ENCODE measurements at regions not wholly inside any gene's neighbourhood (a gene's known extent, or its start where the extent isn't known, plus 50 kb on each side); places are given as distances from the start of the nearest gene placed in this dataset.
"Not testable (repeated sequence)": the region's sequence is repeated elsewhere in the genome, so short reads cannot be mapped to it uniquely, and the experiment has no call there.

DNA sequence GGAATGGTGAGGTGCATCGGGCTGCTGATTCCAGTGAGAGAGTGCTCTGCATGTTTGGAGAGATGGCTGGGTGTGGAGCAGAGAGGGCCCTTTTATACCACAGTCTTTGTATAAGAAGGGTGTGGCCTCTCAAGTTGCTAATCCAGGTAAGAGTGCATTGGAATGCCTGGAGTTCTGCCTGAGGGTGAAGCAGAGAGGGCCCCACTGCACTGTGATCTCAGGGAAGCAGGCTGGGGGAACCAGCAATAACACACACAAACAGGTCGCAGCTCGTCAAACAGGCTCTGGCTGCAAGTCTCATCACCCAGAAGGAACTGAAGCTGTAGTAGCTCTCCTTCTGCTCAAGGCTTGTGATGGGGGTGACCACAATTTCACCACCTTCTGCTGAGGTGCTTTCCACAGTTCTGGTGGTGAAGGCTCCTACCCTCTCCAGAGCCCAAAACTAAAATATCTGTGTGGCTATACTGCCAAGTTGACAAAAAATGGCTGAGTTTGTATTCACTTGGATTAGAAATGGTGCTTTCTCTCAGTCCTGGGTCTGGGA, 687.4 kb upstream of the HS3ST1 start:
- no peak for DNase-seq (ENCODE audit: low read depth)

DNA sequence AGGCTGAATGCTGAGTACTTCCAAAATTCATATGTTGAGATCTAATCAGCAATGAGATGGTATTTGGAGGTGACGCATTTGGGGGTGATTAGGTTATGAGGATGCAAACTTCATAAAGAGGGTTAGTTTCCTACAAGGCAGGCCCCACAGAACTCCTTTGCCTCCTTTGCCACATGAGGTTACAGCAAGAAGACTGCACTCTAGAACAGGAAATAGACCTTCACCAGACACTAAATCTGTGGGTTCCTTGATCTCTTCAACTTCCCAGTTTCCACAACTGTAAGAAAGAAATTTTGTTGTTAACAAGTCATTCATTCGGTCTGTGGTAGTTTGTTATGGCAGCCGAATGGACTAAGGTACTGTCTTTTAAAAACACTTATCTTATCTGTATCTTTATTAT, 681.9 kb upstream of the HS3ST1 start:
- no peak for DNase-seq (ENCODE audit: low read depth)

DNA sequence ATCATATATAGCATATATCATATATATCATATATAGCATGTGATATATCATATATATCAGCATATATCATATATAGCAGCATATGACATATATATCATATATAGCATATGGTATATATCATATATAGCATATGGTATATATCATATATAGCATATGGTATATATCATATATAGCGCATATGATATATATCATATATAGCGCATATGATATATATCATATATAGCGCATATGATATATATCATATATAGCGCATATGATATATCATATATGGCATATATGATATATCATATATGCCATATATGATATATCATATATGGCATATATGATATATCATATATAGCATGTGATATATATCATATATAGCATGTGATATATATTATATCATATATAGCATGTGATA, 680.4 kb upstream of the HS3ST1 start:
- not testable (repeated sequence) for DNase-seq (ENCODE audit: low read depth)

DNA sequence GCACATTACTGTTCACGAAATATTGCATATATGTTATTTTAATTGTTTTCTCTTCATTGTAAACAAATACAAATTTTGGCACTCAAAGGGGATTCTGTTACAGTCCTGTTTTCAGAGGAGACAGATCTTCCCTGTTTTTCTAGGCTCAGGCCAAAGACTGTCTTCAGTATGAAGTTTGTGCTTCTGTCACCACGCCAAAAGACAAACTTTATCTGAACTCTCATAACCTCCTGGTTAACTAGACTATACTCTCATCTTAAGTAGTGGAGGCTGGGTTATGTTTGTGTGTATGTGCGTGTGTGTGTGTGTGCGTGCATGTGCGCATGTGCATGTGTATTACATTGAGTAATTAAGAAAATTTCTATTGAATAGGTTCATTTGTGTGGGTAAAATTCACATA, 676.8 kb upstream of the HS3ST1 start:
- no peak for DNase-seq (ENCODE audit: low read depth)

- DNase-seq (ENCODE audit: low read depth) = not testable (repeated sequence)
Measured at GRCh38 chr4:12089920-12090319, 661.2 kb upstream of the HS3ST1 start.

DNA sequence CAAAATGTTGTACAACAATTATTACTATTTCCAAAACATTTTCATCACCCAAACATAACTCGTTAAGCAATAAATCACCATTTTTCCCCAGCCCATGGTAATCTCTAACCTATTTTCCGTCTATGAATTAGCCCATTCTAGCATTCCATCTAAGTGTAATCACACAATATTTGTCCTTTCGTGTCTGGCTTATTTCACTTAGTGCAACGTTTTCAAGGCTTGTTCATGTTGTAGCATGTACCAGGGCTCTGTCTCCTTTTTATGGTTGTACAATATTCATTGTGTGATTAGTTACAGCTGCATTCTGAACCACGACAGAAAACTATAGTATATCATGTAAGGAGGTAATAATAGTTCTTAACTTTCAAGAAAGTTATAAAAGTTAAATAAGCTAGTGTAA, 656.0 kb upstream of the HS3ST1 start:
- no peak for DNase-seq (ENCODE audit: low read depth)

DNA sequence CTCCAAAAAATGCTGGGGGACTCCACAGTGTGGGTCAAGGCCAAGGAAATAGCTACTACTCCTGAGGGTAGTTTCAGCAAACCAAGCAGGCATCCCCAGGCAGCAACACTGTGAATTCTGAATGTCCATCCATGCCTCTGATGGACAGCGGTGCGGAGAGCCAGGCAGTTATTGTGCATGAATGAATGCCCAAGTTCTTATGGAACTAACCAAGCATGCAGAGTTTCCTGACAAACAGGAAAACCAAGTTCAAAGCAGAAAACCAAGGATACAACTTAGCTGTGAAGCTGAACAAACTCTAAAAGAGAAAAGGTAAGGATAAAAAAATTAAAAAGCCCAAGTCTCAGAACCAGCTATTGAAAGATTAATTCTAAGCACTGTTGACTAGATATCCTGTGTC, 642.6 kb upstream of the HS3ST1 start:
- DNase-seq (ENCODE audit: low read depth) = no peak

DNA sequence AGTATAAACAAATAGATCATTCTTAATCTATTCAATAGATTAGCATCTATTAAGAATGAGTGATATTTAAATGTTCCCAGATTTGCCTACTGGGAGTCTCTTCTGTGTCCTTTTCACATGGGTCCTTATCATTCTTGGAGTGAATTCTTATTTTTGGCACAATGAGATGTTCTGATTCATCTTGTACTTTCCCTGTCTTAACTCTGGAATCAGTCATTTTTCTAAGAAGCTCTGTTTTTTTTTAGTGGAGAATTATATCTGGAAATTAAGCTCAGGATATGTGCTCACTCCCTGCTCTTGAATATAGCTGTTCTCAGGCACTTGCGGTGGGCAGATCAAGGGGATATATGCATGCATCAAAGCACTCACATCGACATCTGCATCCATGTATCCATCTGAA, 625.3 kb upstream of the HS3ST1 start:
- DNase-seq (ENCODE audit: low read depth) = no peak

DNA sequence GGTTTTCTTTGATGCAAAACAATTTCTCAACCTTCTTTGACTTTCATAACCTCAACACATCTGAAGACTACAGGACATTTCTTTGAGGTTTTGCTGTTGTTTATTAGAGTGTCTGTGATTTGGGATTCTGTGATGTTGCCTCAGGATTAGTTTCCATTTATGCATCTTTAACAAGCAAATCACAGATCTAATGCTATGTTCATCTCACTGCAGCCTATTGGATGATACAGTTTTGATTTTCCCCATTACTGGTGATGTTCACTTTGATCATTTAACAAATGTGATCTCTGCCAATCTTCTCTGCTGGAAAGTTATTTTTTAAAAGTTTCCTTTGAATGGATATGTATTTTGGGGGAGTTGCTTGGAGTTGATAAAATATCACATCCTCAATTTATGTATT, 624.9 kb upstream of the HS3ST1 start:
- no peak for DNase-seq (ENCODE audit: low read depth)

- no peak for DNase-seq (ENCODE audit: low read depth)
Measured at GRCh38 chr4:12050357-12050756, 621.7 kb upstream of the HS3ST1 start.

DNA sequence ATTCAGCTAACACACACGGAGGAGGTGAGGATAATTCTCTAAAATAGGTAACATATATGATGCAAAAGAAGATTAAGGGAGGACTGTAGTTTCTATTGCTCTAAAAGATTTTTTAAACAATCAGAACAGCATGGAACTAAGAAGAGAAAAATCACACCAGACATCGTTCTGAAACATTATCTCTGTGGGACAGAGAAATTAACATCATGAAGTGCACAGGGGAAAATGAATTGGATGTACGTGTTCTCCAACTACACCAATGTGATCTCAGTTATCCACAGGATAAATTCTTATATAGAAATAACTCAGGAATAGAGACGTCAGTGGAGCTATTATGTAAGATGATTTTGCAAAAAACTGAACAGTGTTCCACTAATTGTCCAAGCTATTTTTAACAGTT, 614.1 kb upstream of the HS3ST1 start:
- no peak for DNase-seq (ENCODE audit: low read depth)

DNA sequence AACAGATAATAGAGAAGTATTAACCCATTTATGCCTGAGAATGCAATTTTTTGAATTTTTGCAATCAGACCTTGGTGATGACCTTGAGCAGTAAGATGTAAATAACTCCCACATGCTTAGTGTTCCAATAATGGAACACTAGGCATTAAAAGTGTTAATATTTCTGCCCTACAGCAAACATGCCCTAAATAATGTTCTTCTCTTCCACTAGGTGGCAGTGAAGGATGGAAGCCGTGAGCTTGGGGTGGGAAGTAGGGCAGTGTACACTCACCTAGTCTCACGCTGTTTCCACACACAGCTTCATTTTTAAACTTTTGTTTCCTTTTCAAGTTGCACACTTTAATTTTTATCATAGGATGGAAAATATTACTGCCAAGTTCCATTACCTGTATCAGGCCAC, 613.1 kb upstream of the HS3ST1 start:
- no peak for DNase-seq (ENCODE audit: low read depth)

- no peak for DNase-seq (ENCODE audit: low read depth)
Measured at GRCh38 chr4:12036450-12036849, 607.8 kb upstream of the HS3ST1 start.

DNA sequence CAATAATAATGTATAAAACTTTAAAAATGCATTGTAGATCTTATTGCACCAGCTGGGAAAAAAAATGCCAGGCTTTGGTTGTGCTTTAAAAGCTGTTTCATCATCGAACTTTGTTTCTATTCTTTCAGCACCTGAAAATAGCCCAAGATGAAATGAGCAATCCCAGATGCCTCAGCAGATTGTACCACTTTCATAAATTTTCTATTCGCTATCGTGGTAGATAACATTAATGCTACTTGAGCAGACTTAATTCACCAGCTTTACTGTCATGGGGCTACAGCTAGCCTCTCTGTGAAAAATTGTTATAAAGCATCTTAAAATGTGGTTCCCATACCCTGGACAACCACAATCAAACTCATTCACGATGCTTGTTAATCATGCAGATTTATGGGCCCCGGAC, 599.6 kb upstream of the HS3ST1 start:
- no peak for DNase-seq (ENCODE audit: low read depth)

GRCh38 chr4:12022409-12022808, 593.7 kb upstream of the HS3ST1 start:
- no peak for DNase-seq (ENCODE audit: low read depth)

DNA sequence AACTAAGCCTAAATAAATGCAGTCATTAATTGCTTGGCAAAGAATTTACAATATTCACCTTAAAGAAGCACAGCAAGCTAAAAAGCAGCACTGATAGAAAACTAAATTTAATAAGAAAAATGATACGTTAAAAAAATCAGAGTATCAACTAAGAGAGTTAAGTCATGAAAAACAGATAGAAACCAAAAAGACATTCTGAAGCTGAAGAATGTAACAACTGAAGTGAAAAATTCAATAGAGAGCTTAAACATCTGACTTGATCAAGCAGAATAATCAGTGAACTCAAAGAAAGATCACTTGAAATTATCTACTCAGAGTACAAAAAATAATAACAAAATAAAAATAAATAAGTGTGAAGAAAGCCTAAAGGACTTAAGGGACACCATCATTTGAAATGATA, 588.0 kb upstream of the HS3ST1 start:
- DNase-seq (ENCODE audit: low read depth) = no peak

DNA sequence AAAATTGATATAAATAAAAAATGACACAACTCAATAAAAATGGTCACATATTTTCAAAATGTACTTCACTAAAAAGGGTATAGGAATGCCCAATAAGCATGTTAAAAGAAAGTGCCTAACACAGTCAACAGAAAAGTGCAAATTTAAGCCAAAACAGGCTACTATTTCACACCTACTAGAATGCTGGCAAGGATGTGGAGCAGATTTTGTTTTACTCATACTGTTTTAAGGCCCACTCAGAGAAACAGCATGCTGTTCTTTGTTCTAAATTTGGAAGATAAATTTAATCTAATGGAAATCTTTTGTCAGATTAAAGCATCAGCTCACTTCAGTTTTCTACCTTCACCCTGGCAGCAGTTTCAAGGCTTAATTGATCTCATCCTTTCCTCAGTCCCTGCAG, 576.8 kb upstream of the HS3ST1 start:
- DNase-seq (ENCODE audit: low read depth) = no peak

DNA sequence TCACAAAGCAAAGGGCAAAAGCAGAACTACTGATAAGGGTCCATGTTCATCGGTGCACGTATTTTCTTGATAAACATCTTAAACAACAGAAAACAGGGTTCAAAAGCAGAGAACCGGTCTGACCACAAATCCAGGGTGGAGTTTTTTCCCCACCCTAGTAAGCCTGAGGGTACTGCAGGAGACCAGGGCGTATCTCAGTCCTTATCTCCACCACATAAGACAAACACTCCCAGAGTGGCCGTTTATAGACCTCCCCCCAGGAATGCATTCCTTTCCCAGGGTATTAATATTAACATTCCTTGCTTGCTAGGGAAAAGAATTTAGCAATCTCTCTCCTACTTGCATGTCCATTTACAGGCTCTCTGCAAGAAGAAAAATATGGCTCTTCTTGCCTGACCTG, 567.9 kb upstream of the HS3ST1 start:
- not testable (repeated sequence) for DNase-seq (ENCODE audit: low read depth)

DNA sequence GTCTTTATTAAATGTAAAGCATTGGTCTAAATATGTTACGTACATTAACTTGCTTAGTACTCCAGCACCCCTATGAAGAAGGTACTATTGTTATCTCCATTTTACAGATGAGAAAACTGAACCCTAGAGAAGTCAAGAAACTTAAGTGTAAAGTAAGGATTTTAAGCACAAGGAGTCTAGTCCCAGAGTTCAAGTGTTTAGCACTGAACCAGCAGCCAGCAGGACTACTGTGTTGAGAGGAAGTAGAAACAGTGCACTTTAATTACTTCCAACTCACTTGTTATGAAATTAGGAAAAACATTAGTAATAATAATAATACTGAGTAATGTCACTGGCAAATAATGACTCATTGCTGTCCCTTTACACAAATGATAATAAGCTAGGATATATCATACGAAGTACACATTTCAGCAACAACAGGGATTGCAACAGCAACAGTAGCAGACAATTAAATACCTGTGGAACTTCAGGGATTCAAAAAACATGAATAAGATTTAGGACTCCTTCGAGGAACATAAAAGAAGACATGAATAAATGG, 548.1 kb upstream of the HS3ST1 start:
- DNase-seq (ENCODE audit: low read depth) = no peak

- no peak for DNase-seq (ENCODE audit: low read depth)
Measured at GRCh38 chr4:11973270-11973669, 544.6 kb upstream of the HS3ST1 start.

DNA sequence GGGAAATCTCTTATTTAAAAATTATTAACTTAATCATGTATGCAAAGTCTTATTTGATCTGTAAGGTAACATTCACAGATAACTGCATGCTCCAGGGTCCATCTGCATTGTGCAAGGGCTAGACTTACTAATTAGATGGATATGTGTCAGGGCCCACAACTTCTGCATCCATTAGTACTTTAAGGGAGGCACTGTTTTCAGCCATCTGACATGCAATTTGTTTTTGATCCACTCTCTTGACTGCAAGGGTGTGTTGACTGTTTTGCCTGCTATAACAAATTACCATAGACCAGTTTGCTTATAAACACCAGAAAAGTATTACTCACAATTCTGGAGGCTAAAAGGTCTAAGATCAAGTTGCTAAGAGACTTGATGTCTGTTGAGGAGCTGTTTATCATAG, 542.1 kb upstream of the HS3ST1 start:
- no peak for DNase-seq (ENCODE audit: low read depth)

DNA sequence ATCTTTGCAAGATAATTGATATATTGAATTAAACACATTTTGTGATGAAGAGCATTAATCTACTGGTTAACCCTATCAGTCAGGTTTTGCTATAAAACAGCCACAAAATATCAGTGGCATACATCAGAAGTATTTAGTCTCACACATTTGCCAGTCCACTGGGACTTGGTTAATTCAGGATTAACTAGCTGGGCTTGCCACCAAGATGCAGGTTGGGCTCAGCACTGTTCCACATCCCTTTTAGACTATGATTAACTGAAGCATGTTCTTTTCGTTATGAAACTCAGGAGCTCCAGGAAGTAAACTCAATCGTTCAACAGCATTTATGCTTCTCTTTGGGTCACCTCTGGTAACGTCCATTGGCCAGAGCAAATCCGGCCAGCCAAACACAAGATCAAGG, 538.1 kb upstream of the HS3ST1 start:
- no peak for DNase-seq (ENCODE audit: low read depth)

DNA sequence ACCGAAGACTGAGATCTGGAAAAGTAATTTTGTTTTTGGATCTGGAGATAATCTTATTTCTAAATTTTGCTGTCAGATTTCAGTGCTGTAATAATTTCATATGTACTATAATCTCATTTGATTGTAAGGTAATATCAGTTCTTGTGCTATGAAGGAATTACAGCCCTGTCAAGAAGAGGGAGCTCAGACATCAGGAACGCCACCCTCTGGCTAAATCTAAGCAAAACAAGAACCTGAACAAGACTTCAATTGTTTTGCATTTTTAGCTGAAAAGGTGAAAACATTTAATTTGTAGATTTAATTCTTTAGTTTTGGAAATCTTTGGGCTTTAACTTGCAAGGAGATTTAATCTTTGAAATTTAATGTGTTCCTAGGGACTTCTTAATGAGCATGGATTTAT, 525.4 kb upstream of the HS3ST1 start:
- DNase-seq (ENCODE audit: low read depth) = no peak

GRCh38 chr4:11949355-11949754, 520.7 kb upstream of the HS3ST1 start:
- DNase-seq (ENCODE audit: low read depth) = no peak
